CD14-positive monocyte (primary cell): ENCODE measurements at regions not wholly inside any gene's neighbourhood (a gene's known extent, or its start where the extent isn't known, plus 50 kb on each side); places are given as distances from the start of the nearest gene placed in this dataset.

Source experiments
- DNase-seq, 3 donors: peaks; one replicate each; pipeline ENCODE4 v3.0.0-alpha.2; 2011 to 2022
- H2AFZ ChIP-seq: 2 replicates; pipeline ENCODE4 v1.6.0; 2012; ENCODE audit warnings: mild to moderate bottlenecking, low read depth, low read length, inconsistent platforms; ENCODE audit not compliant: insufficient read depth, poor library complexity, severe bottlenecking
- H3K27ac ChIP-seq, 2 donors: 1 replicate in 1 of 2; 2 replicates in 1 of 2; pipeline ENCODE4 v1.5.1; 2012 to 2013; ENCODE audit warnings: low read length in 2 of 2, control low read depth in 1 of 2, inconsistent platforms in 1 of 2, low read depth in 1 of 2, mild to moderate bottlenecking in 1 of 2
- H3K27me3 ChIP-seq, 2 donors: one replicate each; pipeline versions ENCODE4 v1.6.0 to v1.6.1; 2011 to 2013; ENCODE audit warnings: low read length in 2 of 2; ENCODE audit not compliant: control insufficient read depth in 2 of 2, insufficient read depth in 2 of 2
- H3K36me3 ChIP-seq, 2 donors: replicated peaks in 1 of 2; 1 replicate in 1 of 2; 2 replicates in 1 of 2; pipeline versions ENCODE4 v1.5.1 to v1.6.1; 2012 to 2013; ENCODE audit warnings: low read length in 2 of 2, control low read depth in 1 of 2, inconsistent platforms in 1 of 2, mild to moderate bottlenecking in 1 of 2; ENCODE audit not compliant: insufficient read depth in 2 of 2, control insufficient read depth in 1 of 2
- H3K4me1 ChIP-seq, 2 donors: 1 replicate in 1 of 2; 2 replicates in 1 of 2; pipeline versions ENCODE4 v1.5.1 to v1.6.1; 2012 to 2013; ENCODE audit warnings: low read length in 2 of 2, control low read depth in 1 of 2, inconsistent platforms in 1 of 2, mild to moderate bottlenecking in 1 of 2, moderate library complexity in 1 of 2; ENCODE audit not compliant: insufficient read depth in 2 of 2, control insufficient read depth in 1 of 2
- H3K4me2 ChIP-seq: replicated peaks from 2 replicates; pipeline ENCODE3; 2012; ENCODE audit warnings: low read length, moderate library complexity, mild to moderate bottlenecking; ENCODE audit not compliant: poor library complexity, severe bottlenecking; ENCODE audit errors: extremely low read depth
- H3K4me3 ChIP-seq, 3 experiments: fragments of 200-600 bp in 1 of 3; sonication (generic) in 1 of 3; replicated peaks in 1 of 3; 1 replicate in 2 of 3; 2 replicates in 1 of 3; pipeline ENCODE4 v1.5.1; 2011 to 2013; ENCODE audit warnings: low read length in 3 of 3, mild to moderate bottlenecking in 3 of 3, control low read depth in 2 of 3, low read depth in 2 of 3, inconsistent platforms in 1 of 3, moderate library complexity in 1 of 3
- H3K79me2 ChIP-seq: 2 replicates; pipeline ENCODE4 v1.6.0; 2012; ENCODE audit warnings: mild to moderate bottlenecking, control low read depth, inconsistent platforms, low read length, moderate library complexity; ENCODE audit not compliant: insufficient read depth
- H3K9ac ChIP-seq: 2 replicates; pipeline ENCODE4 v1.6.0; 2017; ENCODE audit warnings: low read length, mild to moderate bottlenecking; ENCODE audit not compliant: insufficient read depth, poor library complexity, severe bottlenecking
- H3K9me3 ChIP-seq, 2 donors: replicated peaks in 1 of 2; 1 replicate in 1 of 2; 2 replicates in 1 of 2; pipeline versions ENCODE4 v1.5.1 to v1.6.1; 2012 to 2013; ENCODE audit warnings: low read length in 2 of 2, control low read depth in 1 of 2; ENCODE audit not compliant: control insufficient read depth in 1 of 2, insufficient read depth in 1 of 2
- H4K20me1 ChIP-seq: 2 replicates; pipeline ENCODE4 v1.6.0; 2012; ENCODE audit warnings: mild to moderate bottlenecking, low read length, control low read depth, moderate library complexity; ENCODE audit not compliant: insufficient read depth
- H3K27ac Mint-ChIP-seq, 7 donors: one replicate each; pipeline ENCODE4 v1.8.0; 2020; ENCODE audit warnings: mild to moderate bottlenecking in 7 of 7, mixed read lengths in 7 of 7, moderate library complexity in 6 of 7, inconsistent platforms in 2 of 7
- H3K27me3 Mint-ChIP-seq, 3 donors: one replicate each; pipeline ENCODE4 v1.8.0; 2021 to 2022; ENCODE audit warnings: low read depth in 3 of 3, mild to moderate bottlenecking in 3 of 3, mixed read lengths in 3 of 3, moderate library complexity in 3 of 3, inconsistent platforms in 1 of 3
- H3K36me3 Mint-ChIP-seq, 2 donors: one replicate each; pipeline ENCODE4 v1.8.0; 2020; ENCODE audit warnings: mixed read lengths in 2 of 2, inconsistent platforms in 1 of 2, mild to moderate bottlenecking in 1 of 2
- H3K4me1 Mint-ChIP-seq: one replicate; pipeline ENCODE4 v1.8.0; 2020; ENCODE audit warnings: mild to moderate bottlenecking, mixed read lengths
- H3K4me3 Mint-ChIP-seq, 2 donors: one replicate each; pipeline ENCODE4 v1.8.0; 2020; ENCODE audit warnings: mild to moderate bottlenecking in 2 of 2, mixed read lengths in 2 of 2, moderate library complexity in 1 of 2
- H3K9me3 Mint-ChIP-seq, 7 donors: one replicate each; pipeline ENCODE4 v1.8.0; 2020 to 2022; ENCODE audit warnings: mixed read lengths in 7 of 7, mild to moderate bottlenecking in 6 of 7, moderate library complexity in 6 of 7, inconsistent platforms in 2 of 7
- CTCF ChIP-seq: fragments of 200-600 bp; IDR thresholded peaks from one replicate; pipeline ENCODE4 v1.8.0; 2022; ENCODE audit warnings: antibody characterized with exemption, mild to moderate bottlenecking
- WGBS: methylation state at CpG from one replicate; pipeline ENCODE4 v1.1.5; 2013; ENCODE audit warnings: missing lambda C conversion rate; ENCODE audit not compliant: insufficient coverage; 5-methylcytosine and 5-hydroxymethylcytosine counted together
- intact Hi-C, 2 donors: fragments of 100-400 bp; cut with micrococcal nuclease; formaldehyde crosslinking; loops; one replicate each; pipeline versions ENCODE4 v1.15.0 to v1.15.1; 2023

DNA sequence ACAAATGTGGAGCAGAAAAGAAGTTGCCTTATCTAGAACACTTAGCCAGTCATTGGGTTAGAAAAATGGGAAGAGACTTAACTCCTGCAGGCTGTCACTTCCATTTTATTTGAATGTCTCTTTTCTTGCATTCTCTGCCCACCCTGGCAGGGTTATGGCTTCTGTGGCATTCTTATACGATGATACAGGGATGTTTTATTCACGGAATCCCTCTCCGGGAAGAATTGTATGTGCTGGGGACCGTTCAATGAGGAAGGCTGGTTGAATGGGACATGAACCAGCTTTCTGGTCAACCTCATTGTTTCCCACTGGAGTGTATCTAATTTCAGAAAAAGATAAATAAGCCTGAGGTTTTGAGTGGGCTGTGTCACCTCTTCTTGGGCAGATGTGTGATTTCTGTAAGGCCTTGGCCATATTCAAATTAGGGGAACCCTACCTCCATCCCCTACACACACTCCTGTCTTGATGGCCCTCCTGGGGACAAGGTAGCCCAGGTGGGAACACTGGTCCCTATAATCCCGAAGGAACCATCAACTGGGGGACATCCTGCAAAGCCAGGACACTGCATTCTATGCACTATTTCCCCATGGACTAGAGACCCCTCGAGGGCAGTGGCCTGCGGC is 174.8 kb upstream of the GSC start:
- Mint-ChIP-seq H3K27ac (no peak overlapping the region), H3K27me3 (peaks cover 2 to 5% (median 4%) of the 10 kb centered on the region in 3 donors), H3K9me3 (peaks cover 0 to 3% (median under 1%) of the 10 kb centered on the region in 7 donors), H3K4me3 (no peak overlapping the region), H3K36me3 (no peaks in the 10 kb centered on the region), H3K4me1 (no peaks in the 10 kb centered on the region)
- no peak overlapping the region for H2AFZ ChIP-seq
- H3K27ac ChIP-seq = no peak overlapping the region
- no peaks in the 10 kb centered on the region for H3K36me3 ChIP-seq
- TF ChIP-seq CTCF = no peak
- WGBS = 88% methylated on average over 5 of the region's 7 CpGs
- H3K9me3 ChIP-seq = no peaks in the 10 kb centered on the region
- H3K4me3 ChIP-seq = no peak overlapping the region
- no peaks in the 10 kb centered on the region for H3K79me2 ChIP-seq
- intact Hi-C loops = no loop called here
- H3K4me2 ChIP-seq = no peak overlapping the region
- H3K9ac ChIP-seq = no peak overlapping the region
- H4K20me1 ChIP-seq = no peaks in the 10 kb centered on the region
- H3K27me3 ChIP-seq = no peaks in the 10 kb centered on the region
- H3K4me1 ChIP-seq = no peaks in the 10 kb centered on the region
- DNase-seq = no peak

GRCh38 chr14:94942601-94943000 is 172.7 kb upstream of the GSC start:
- Histone ChIP-seq H3K4me2 (no peak overlapping the region), H3K4me3 (no peak overlapping the region), H3K4me1 (no peaks in the 10 kb centered on the region), H3K9me3 (no peaks in the 10 kb centered on the region), H3K79me2 (no peaks in the 10 kb centered on the region), H3K27ac (no peak overlapping the region), H3K36me3 (no peaks in the 10 kb centered on the region), H3K27me3 (no peaks in the 10 kb centered on the region), H4K20me1 (no peaks in the 10 kb centered on the region), H2AFZ (no peak overlapping the region), H3K9ac (no peak overlapping the region)
- Mint-ChIP-seq H3K4me3 (no peak overlapping the region), H3K9me3 (peaks cover 0 to 1% (median 0%) of the 10 kb centered on the region in 7 donors), H3K27ac (no peak overlapping the region), H3K4me1 (no peaks in the 10 kb centered on the region), H3K36me3 (no peaks in the 10 kb centered on the region), H3K27me3 (peaks cover 0 to 4% (median 2%) of the 10 kb centered on the region in 3 donors)
- WGBS = 92% methylated on average over 4 of the region's 4 CpGs
- intact Hi-C loops = no loop called here
- DNase-seq = no peak
- no peak for TF ChIP-seq CTCF
